Tibial nerve (tissue), 4 donors: ENCODE measurements at regions not wholly inside any gene's neighbourhood (a gene's known extent, or its start where the extent isn't known, plus 50 kb on each side); places are given as distances from the start of the nearest gene placed in this dataset.

Source experiments
- DNase-seq, 2 donors: peaks; one replicate each; pipeline ENCODE4 v3.0.0-alpha.2; 2019; ENCODE audit warnings: low spot score in 2 of 2
- H3K27ac ChIP-seq, 4 donors: fragments of 200-600 bp; sonication (generic) in 3 of 4; one replicate each; pipeline ENCODE4 v1.5.1; 2017 to 2019; ENCODE audit warnings: mild to moderate bottlenecking in 1 of 4
- H3K27me3 ChIP-seq, 2 donors: fragments of 200-600 bp; sonication (generic) in 1 of 2; one replicate each; pipeline versions ENCODE4 v1.5.1 to v1.6.0; 2017 to 2019
- H3K36me3 ChIP-seq, 3 donors: fragments of 200-600 bp; sonication (generic); one replicate each; pipeline ENCODE4 v1.5.1; 2018 to 2019
- H3K4me1 ChIP-seq, 4 donors: fragments of 200-600 bp; sonication (generic) in 3 of 4; one replicate each; pipeline ENCODE4 v1.5.1; 2017 to 2019
- H3K4me3 ChIP-seq, 4 donors: fragments of 200-600 bp; sonication (generic) in 3 of 4; one replicate each; pipeline ENCODE4 v1.5.1; 2017 to 2019; ENCODE audit warnings: mild to moderate bottlenecking in 1 of 4, moderate library complexity in 1 of 4
- H3K9me3 ChIP-seq, 4 donors: fragments of 200-600 bp; sonication (generic) in 3 of 4; one replicate each; pipeline ENCODE4 v1.5.1; 2017 to 2019
- CTCF ChIP-seq, 5 experiments: fragments of 200-600 bp in 3 of 5; fragments of 450-650 bp in 2 of 5; sonication (generic) in 3 of 5; IDR thresholded peaks; one replicate each; pipeline ENCODE4 v1.5.1; 2016 to 2019; ENCODE audit warnings: antibody characterized with exemption in 5 of 5, mild to moderate bottlenecking in 3 of 5, moderate library complexity in 2 of 5
- EP300 ChIP-seq, 2 donors: sonication (generic); formaldehyde crosslinking; IDR thresholded peaks; one replicate each; pipeline ENCODE4 v1.6.1; 2017; ENCODE audit warnings: antibody characterized with exemption in 2 of 2, mild to moderate bottlenecking in 1 of 2
- POLR2A ChIP-seq, 2 donors: fragments of 450-650 bp; IDR thresholded peaks; one replicate each; pipeline ENCODE4 v1.6.1; 2017; ENCODE audit warnings: antibody characterized with exemption in 2 of 2, mild to moderate bottlenecking in 2 of 2, moderate library complexity in 2 of 2
- WGBS, 2 donors: methylation state at CpG; one replicate each; pipeline ENCODE4 v1.1.5; 2018; 5-methylcytosine and 5-hydroxymethylcytosine counted together

- DNase-seq: no peak
- Histone ChIP-seq H3K27me3 (no peaks in the 10 kb centered on the region), H3K27ac (no peak overlapping the region), H3K9me3 (peaks cover 0 to 59% (median 4%) of the 10 kb centered on the region in 4 donors), H3K36me3 (no peaks in the 10 kb centered on the region), H3K4me3 (no peak overlapping the region), H3K4me1 (no peaks in the 10 kb centered on the region)
- TF ChIP-seq POLR2A (IDR thresholded peaks at IDR 0.05) (no peak), CTCF (IDR thresholded peaks at IDR 0.05) (no peak), EP300 (IDR thresholded peaks at IDR 0.05) (no peak)
- 15 to 20% methylated on average over 2 of the region's 2 CpGs for WGBS, 2 donors
Measured at GRCh38 chr7:57250801-57251200, 118.6 kb upstream of the ZNF479 start.

- WGBS, 2 donors: 86 to 90% methylated on average over 43 to 44 of the region's 44 CpGs
- TF ChIP-seq CTCF (IDR thresholded peaks at IDR 0.05) (no peak), POLR2A (IDR thresholded peaks at IDR 0.05) (no peak), EP300 (IDR thresholded peaks at IDR 0.05) (no peak)
- peaks cover 0 to 52% (median 3%) of the 10 kb centered on the region in 4 donors for H3K9me3 ChIP-seq
- no peaks in the 10 kb centered on the region for H3K4me1 ChIP-seq
- H3K27ac ChIP-seq: no peak overlapping the region
- H3K4me3 ChIP-seq: no peak overlapping the region
- no peak for DNase-seq
- H3K36me3 ChIP-seq: no peaks in the 10 kb centered on the region
- no peaks in the 10 kb centered on the region for H3K27me3 ChIP-seq
Measured at GRCh38 chr7:57256637-57257375, 124.6 kb upstream of the ZNF479 start.

- Histone ChIP-seq H3K4me1 (no peaks in the 10 kb centered on the region), H3K9me3 (peaks cover 0 to 81% (median 17%) of the 10 kb centered on the region in 4 donors), H3K27me3 (no peaks in the 10 kb centered on the region), H3K27ac (no peak overlapping the region), H3K4me3 (no peak overlapping the region), H3K36me3 (no peaks in the 10 kb centered on the region)
- WGBS, 2 donors: 52 to 64% methylated on average over 1 of the region's 1 CpG
- TF ChIP-seq POLR2A (IDR thresholded peaks at IDR 0.05): no peak
- no peak for TF ChIP-seq EP300 (IDR thresholded peaks at IDR 0.05)
- TF ChIP-seq CTCF (IDR thresholded peaks at IDR 0.05): no peak
- DNase-seq: no peak
Measured at GRCh38 chr7:57274535-57275283, 142.5 kb upstream of the ZNF479 start.

GRCh38 chr7:57300747-57301146, 149.2 kb upstream of the ZNF716 start:
- H3K27me3 ChIP-seq: no peaks in the 10 kb centered on the region
- 81 to 88% methylated on average over 4 of the region's 4 CpGs for WGBS, 2 donors

More at GRCh38 chr7:57300747-57301146, 149.2 kb upstream of the ZNF716 start:
- peaks cover 0 to 48% (median 0%) of the 10 kb centered on the region in 4 donors for H3K9me3 ChIP-seq
- DNase-seq: no peak
- no peak overlapping the region for H3K4me3 ChIP-seq
- H3K36me3 ChIP-seq: no peaks in the 10 kb centered on the region
- TF ChIP-seq EP300 (IDR thresholded peaks at IDR 0.05) (no peak), POLR2A (IDR thresholded peaks at IDR 0.05) (no peak), CTCF (IDR thresholded peaks at IDR 0.05) (no peak)
- H3K4me1 ChIP-seq: no peaks in the 10 kb centered on the region
- H3K27ac ChIP-seq: no peak overlapping the region
